ENCODE measurements at regions not wholly inside any gene's neighbourhood (a gene's known extent, or its start where the extent isn't known, plus 50 kb on each side); places are given as distances from the start of the nearest gene placed in this dataset.

GRCh38 chr1:59146651-59147358, 150.1 kb upstream of the FGGY start:
- no peak for FAIRE-seq

DNA sequence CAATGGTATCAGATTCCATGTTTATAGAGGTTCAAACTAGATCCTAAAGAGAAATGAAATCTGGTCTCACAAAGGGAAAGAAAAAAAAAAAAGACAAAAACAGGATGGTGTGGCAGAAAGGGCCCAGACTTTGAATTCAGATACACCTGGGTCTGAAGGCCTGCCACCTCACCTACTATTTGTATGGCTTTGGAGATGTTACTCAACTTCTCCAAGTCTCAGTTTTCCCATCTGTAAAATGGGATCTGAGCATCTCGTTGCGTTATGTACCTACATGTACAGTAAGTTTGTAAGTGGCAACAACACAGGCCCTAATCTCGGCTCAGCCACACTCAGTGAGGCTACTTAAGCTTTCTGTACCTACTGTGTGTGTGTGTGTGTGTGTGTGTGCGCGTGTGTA, 147.5 kb upstream of the FGGY start:
- Histone ChIP-seq H3K4me3 (ENCODE audit: low read depth, low read length) (no peak overlapping the region), H3K36me3 (ENCODE audit: control insufficient read depth, insufficient read depth, low read length) (no peaks in the 10 kb centered on the region), H3K27me3 (ENCODE audit: control insufficient read depth, insufficient read depth, low read length) (no peaks in the 10 kb centered on the region)
- FAIRE-seq (no peak), DNase-seq (ENCODE audit: low read depth) (no peak)
- TF ChIP-seq CTCF (IDR thresholded peaks at IDR 0.05; ENCODE audit: insufficient read depth, low read length, severe bottlenecking): no peak

More at GRCh38 chr1:59146651-59147358, 150.1 kb upstream of the FGGY start:
- peak overlapping the region; percentile 33 for H3K4me3 ChIP-seq (ENCODE audit: low read depth, low read length)
- DNase-seq (ENCODE audit: low read depth): no peak
- TF ChIP-seq CTCF (IDR thresholded peaks at IDR 0.05; ENCODE audit: insufficient read depth, low read length, severe bottlenecking): no peak
- no peaks in the 10 kb centered on the region for H3K27me3 ChIP-seq (ENCODE audit: control insufficient read depth, insufficient read depth, low read length)
- no peaks in the 10 kb centered on the region for H3K36me3 ChIP-seq (ENCODE audit: control insufficient read depth, insufficient read depth, low read length)

- no peak for TF ChIP-seq CTCF (IDR thresholded peaks at IDR 0.05; ENCODE audit: insufficient read depth, low read length, severe bottlenecking)
- no peak overlapping the region for H3K4me3 ChIP-seq (ENCODE audit: low read depth, low read length)
- FAIRE-seq: peak; percentile 96
These were observed 146.1 kb upstream of the FGGY start for GRCh38 chr1:59150577-59151386.

DNA sequence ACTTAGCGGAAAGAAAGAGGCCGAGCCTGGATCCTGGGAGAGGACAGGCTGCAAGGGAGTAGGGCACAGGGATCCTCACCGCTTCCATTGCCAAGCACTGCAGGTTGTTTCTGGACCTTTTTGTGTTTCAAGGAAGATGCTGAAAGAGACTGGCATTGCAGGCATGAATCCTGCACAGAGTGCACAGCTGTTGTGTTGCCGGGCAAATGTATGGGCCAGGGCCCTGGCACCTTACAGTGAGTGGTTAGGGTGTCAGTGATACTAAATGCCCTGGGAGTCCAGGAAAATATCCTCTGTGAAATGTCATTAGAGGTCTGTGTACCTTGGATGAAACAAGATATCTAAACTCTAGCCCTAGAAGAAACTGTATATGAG, 145.5 kb upstream of the FGGY start:
- DNase-seq (ENCODE audit: low read depth): no peak
- no peaks in the 10 kb centered on the region for H3K27me3 ChIP-seq (ENCODE audit: control insufficient read depth, insufficient read depth, low read length)
- TF ChIP-seq CTCF (IDR thresholded peaks at IDR 0.05; ENCODE audit: insufficient read depth, low read length, severe bottlenecking): no peak
- FAIRE-seq: no peak
- no peak overlapping the region for H3K4me3 ChIP-seq (ENCODE audit: low read depth, low read length)
- no peaks in the 10 kb centered on the region for H3K36me3 ChIP-seq (ENCODE audit: control insufficient read depth, insufficient read depth, low read length)

More at GRCh38 chr1:59150577-59151386, 146.1 kb upstream of the FGGY start:
- no peaks in the 10 kb centered on the region for H3K36me3 ChIP-seq (ENCODE audit: control insufficient read depth, insufficient read depth, low read length)
- DNase-seq (ENCODE audit: low read depth): peak; percentile 98
- no peaks in the 10 kb centered on the region for H3K27me3 ChIP-seq (ENCODE audit: control insufficient read depth, insufficient read depth, low read length)

DNA sequence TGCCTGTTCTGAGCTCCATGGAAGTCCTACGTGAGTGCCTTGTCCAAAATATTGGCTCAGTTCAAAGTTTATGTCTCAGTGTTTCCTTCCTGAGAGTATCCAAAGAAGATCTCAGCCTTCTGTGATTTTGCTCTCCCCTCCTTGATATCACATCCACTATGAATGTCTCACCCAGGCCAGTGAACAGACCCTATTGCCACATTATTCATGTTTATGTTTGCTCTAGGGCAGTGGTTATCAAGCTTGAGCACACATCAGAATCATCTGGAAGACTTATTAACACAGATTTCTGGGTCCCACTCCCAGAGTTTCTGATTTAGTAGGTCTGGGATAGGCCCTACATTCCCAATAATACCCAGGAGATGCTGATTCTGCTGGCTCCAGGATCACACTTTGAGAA, 145.0 kb upstream of the FGGY start:
- no peak for FAIRE-seq

More for the DNA sequence above, 145.0 kb upstream of the FGGY start:
- Histone ChIP-seq H3K4me3 (ENCODE audit: low read depth, low read length) (no peak overlapping the region), H3K36me3 (ENCODE audit: control insufficient read depth, insufficient read depth, low read length) (no peaks in the 10 kb centered on the region), H3K27me3 (ENCODE audit: control insufficient read depth, insufficient read depth, low read length) (no peaks in the 10 kb centered on the region)
- TF ChIP-seq CTCF (IDR thresholded peaks at IDR 0.05; ENCODE audit: insufficient read depth, low read length, severe bottlenecking): no peak
- DNase-seq (ENCODE audit: low read depth): no peak
